ENCODE measurements at regions not wholly inside any gene's neighbourhood (a gene's known extent, or its start where the extent isn't known, plus 50 kb on each side); places are given as distances from the start of the nearest gene placed in this dataset.

- TF ChIP-seq ZNF274 (IDR thresholded peaks at IDR 0.05; ENCODE audit: low read depth, low read length) (no peak), YY1 (IDR thresholded peaks at IDR 0.05; ENCODE audit: insufficient read depth, insufficient read length) (no peak), SUZ12 (IDR thresholded peaks at IDR 0.05; ENCODE audit: extremely low read depth, insufficient read depth, insufficient read length) (no peak)
These were observed 235.2 kb downstream of the OR4C45 start for GRCh38 chr11:50267851-50268250.

Data from NT2/D1 (cell line).